ENCODE measurements at regions not wholly inside any gene's neighbourhood (a gene's known extent, or its start where the extent isn't known, plus 50 kb on each side); places are given as distances from the start of the nearest gene placed in this dataset.
A peak's percentile ranks its signal among the peaks of the same experiment; 100 is the strongest.

- Histone ChIP-seq H3K9ac (ENCODE audit: low read length) (no peak overlapping the region), H3K9me2 (replicated peaks; ENCODE audit: low read length) (no peaks in the 10 kb centered on the region), H2AFZ (ENCODE audit: low read length) (no peak overlapping the region), H3K4me1 (ENCODE audit: insufficient read depth, low read length) (no peaks in the 10 kb centered on the region), H3K27ac (ENCODE audit: low read length) (no peak overlapping the region), H3K9me3 (ENCODE audit: low read length) (no peaks in the 10 kb centered on the region), H4K20me1 (ENCODE audit: low read length) (no peaks in the 10 kb centered on the region), H3K4me2 (ENCODE audit: low read length) (no peak overlapping the region), H3F3A (ENCODE audit: low read length, unreplicated experiment) (no peaks in the 10 kb centered on the region), H3K36me3 (ENCODE audit: low read depth, low read length) (no peaks in the 10 kb centered on the region), H3K4me3 (ENCODE audit: low read length) (no peak overlapping the region), H3K79me2 (ENCODE audit: low read length) (no peaks in the 10 kb centered on the region), H3K27me3 (ENCODE audit: low read length) (no peaks in the 10 kb centered on the region)
- ATAC-seq, result no peak
- ChIA-PET CTCF (no interaction called here), POLR2A (ENCODE audit: unreplicated experiment) (no interaction called here)
- no TSS peak for BruUV-seq (replicated peaks)
- intact Hi-C loops (cut with micrococcal nuclease), result no loop called here
- DNase-seq, result no peak
- TF ChIP-seq EZH2phosphoT487 (IDR thresholded peaks at IDR 0.05; ENCODE audit: borderline replicate concordance, low read length) (no peak), EZH2 (IDR thresholded peaks at IDR 0.05; ENCODE audit: low read length, unreplicated experiment) (no peak)
- TF ChIP-seq, protein P1, sequence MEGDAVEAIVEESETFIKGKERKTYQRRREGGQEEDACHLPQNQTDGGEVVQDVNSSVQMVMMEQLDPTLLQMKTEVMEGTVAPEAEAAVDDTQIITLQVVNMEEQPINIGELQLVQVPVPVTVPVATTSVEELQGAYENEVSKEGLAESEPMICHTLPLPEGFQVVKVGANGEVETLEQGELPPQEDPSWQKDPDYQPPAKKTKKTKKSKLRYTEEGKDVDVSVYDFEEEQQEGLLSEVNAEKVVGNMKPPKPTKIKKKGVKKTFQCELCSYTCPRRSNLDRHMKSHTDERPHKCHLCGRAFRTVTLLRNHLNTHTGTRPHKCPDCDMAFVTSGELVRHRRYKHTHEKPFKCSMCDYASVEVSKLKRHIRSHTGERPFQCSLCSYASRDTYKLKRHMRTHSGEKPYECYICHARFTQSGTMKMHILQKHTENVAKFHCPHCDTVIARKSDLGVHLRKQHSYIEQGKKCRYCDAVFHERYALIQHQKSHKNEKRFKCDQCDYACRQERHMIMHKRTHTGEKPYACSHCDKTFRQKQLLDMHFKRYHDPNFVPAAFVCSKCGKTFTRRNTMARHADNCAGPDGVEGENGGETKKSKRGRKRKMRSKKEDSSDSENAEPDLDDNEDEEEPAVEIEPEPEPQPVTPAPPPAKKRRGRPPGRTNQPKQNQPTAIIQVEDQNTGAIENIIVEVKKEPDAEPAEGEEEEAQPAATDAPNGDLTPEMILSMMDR (conservative IDR thresholded peaks at IDR 0.05; ENCODE audit: low read depth, low read length), result no peak
Measured at GRCh38 chrX:4528247-4528646, 814.8 kb upstream of the PRKX start.

DNA sequence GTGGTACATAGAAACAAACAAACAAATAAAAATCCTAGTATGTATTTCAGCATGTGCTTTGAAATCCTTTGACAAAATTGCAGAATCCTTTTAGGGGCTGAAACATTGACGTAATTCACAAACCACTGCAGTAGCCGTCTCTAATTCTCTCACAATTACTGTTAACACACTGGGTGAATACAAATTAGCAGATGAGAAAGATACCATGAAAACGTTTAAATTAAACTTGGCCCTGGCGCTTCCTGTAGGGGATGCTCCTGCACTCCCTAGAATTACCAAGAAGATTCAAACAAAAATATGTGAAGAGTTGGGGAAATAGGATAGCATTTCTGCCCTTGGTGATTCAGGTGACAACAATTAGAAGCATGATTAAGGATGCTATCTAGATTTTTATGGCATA, 772.5 kb upstream of the PRKX start:
- Histone ChIP-seq H4K20me1 (ENCODE audit: low read length) (no peaks in the 10 kb centered on the region), H3K4me2 (ENCODE audit: low read length) (no peak overlapping the region), H3K27ac (ENCODE audit: low read length) (no peak overlapping the region), H3K79me2 (ENCODE audit: low read length) (no peaks in the 10 kb centered on the region), H3K9me2 (replicated peaks; ENCODE audit: low read length) (no peaks in the 10 kb centered on the region), H3K9me3 (ENCODE audit: low read length) (no peaks in the 10 kb centered on the region), H3K9ac (ENCODE audit: low read length) (no peak overlapping the region), H3K4me1 (ENCODE audit: insufficient read depth, low read length) (no peaks in the 10 kb centered on the region), H3F3A (ENCODE audit: low read length, unreplicated experiment) (no peaks in the 10 kb centered on the region), H3K36me3 (ENCODE audit: low read depth, low read length) (no peaks in the 10 kb centered on the region), H3K4me3 (ENCODE audit: low read length) (no peak overlapping the region), H2AFZ (ENCODE audit: low read length) (no peak overlapping the region), H3K27me3 (ENCODE audit: low read length) (no peaks in the 10 kb centered on the region; the same call in 1 of the 2 replicates)
- ChIA-PET CTCF (no interaction called here), POLR2A (ENCODE audit: unreplicated experiment) (no interaction called here)
- ATAC-seq, result no peak; the same call in 1 of the 2 replicates
- BruUV-seq (replicated peaks), result no TSS peak
- no peak for TF ChIP-seq EZH2 (IDR thresholded peaks at IDR 0.05; ENCODE audit: low read length, unreplicated experiment)
- TF ChIP-seq, protein P1 (conservative IDR thresholded peaks at IDR 0.05; ENCODE audit: low read depth, low read length), result 0 out of 2 replicates have a peak, but pooled peaks have one; percentile 29
- TF ChIP-seq EZH2phosphoT487 (IDR thresholded peaks at IDR 0.05; ENCODE audit: borderline replicate concordance, low read length), result no peak
- intact Hi-C loops (cut with micrococcal nuclease), result no loop called here
- DNase-seq, result no peak

DNA sequence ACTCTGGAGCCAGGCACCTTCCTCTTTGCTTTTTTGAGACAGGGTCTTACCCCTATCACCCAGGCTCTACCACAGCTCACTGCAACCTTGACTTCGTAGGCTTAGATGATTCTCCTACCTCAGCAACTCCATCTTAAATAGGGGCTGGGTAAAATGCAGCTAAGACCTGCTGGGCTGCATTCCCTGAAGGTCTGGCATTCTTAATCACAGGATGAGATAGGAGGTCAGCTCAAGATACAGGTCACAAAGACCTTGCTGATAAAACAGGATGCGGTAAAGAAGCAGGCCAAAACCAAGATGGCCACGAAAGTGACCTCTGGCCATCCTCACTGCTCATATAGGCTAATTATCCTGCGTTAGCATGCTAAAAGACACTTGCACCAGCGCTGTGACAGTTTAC, 770.8 kb upstream of the PRKX start:
- ChIA-PET POLR2A (ENCODE audit: unreplicated experiment) (no interaction called here), CTCF (no interaction called here)
- DNase-seq (no peak), ATAC-seq (no peak)
- Histone ChIP-seq H2AFZ (ENCODE audit: low read length) (no peak overlapping the region), H3K27me3 (ENCODE audit: low read length) (no peaks in the 10 kb centered on the region; the same call in 1 of the 2 replicates), H3K9ac (ENCODE audit: low read length) (no peak overlapping the region), H3K27ac (ENCODE audit: low read length) (no peak overlapping the region), H3K4me1 (ENCODE audit: insufficient read depth, low read length) (no peaks in the 10 kb centered on the region), H3K79me2 (ENCODE audit: low read length) (no peaks in the 10 kb centered on the region), H3K9me2 (replicated peaks; ENCODE audit: low read length) (no peaks in the 10 kb centered on the region), H3K36me3 (ENCODE audit: low read depth, low read length) (no peaks in the 10 kb centered on the region), H3K9me3 (ENCODE audit: low read length) (no peaks in the 10 kb centered on the region), H3K4me2 (ENCODE audit: low read length) (no peak overlapping the region), H3K4me3 (ENCODE audit: low read length) (no peak overlapping the region), H3F3A (ENCODE audit: low read length, unreplicated experiment) (no peaks in the 10 kb centered on the region), H4K20me1 (ENCODE audit: low read length) (no peaks in the 10 kb centered on the region)
- no peak for TF ChIP-seq EZH2phosphoT487 (IDR thresholded peaks at IDR 0.05; ENCODE audit: borderline replicate concordance, low read length)
- BruUV-seq (replicated peaks), result no TSS peak
- intact Hi-C loops (cut with micrococcal nuclease), result no loop called here
